IMR-90 (cell line): ENCODE measurements at regions not wholly inside any gene's neighbourhood (a gene's known extent, or its start where the extent isn't known, plus 50 kb on each side); places are given as distances from the start of the nearest gene placed in this dataset.

ENCODE experiments used
- BHLHE40 ChIP-seq: fragments of 150-350 bp; IDR thresholded peaks from 2 replicates; pipeline ENCODE4 v1.6.1; 2016; ENCODE audit warnings: mild to moderate bottlenecking, low read depth, low read length
- POLR2A ChIP-seq: IDR thresholded peaks from 2 replicates; pipeline ENCODE4 v1.6.1; 2012; ENCODE audit warnings: mild to moderate bottlenecking, low read depth, low read length
- RCOR1 ChIP-seq: IDR thresholded peaks from 2 replicates; pipeline ENCODE4 v1.6.1; 2012; ENCODE audit warnings: mild to moderate bottlenecking, low read length, improper control_type of control experiment; ENCODE audit not compliant: insufficient replicate concordance
- TF ChIP-seq, protein P1 (sequence below): conservative IDR thresholded peaks from 2 replicates; pipeline ENCODE4 v1.5.1; 2012; ENCODE audit warnings: mild to moderate bottlenecking, low read depth, low read length, improper control_type of control experiment

DNA sequence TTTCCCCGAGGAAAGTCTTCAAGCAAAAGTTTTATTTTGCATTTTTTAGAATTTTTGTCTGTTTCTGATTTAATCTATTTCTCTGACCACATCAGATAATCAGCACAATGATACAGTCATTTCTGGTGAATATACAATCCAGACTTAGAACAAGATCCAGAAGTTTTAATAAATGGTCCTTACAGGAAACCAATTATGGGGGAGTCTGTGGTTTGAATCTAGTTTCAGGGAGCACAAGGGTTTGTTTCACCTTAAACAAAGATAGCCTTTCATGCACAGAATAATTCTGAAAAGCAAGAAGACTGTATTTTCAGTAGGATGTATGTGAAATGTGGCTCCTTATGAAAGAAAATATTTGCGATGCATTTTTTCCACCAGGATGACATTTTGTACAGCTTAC, 158.5 kb upstream of the ARSJ start:
- TF ChIP-seq, protein P1, sequence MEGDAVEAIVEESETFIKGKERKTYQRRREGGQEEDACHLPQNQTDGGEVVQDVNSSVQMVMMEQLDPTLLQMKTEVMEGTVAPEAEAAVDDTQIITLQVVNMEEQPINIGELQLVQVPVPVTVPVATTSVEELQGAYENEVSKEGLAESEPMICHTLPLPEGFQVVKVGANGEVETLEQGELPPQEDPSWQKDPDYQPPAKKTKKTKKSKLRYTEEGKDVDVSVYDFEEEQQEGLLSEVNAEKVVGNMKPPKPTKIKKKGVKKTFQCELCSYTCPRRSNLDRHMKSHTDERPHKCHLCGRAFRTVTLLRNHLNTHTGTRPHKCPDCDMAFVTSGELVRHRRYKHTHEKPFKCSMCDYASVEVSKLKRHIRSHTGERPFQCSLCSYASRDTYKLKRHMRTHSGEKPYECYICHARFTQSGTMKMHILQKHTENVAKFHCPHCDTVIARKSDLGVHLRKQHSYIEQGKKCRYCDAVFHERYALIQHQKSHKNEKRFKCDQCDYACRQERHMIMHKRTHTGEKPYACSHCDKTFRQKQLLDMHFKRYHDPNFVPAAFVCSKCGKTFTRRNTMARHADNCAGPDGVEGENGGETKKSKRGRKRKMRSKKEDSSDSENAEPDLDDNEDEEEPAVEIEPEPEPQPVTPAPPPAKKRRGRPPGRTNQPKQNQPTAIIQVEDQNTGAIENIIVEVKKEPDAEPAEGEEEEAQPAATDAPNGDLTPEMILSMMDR = no peak
- no peak for TF ChIP-seq POLR2A
- no peak for TF ChIP-seq BHLHE40
- TF ChIP-seq RCOR1 = no peak
